HG03457 (cell line): ENCODE measurements at regions not wholly inside any gene's neighbourhood (a gene's known extent, or its start where the extent isn't known, plus 50 kb on each side); places are given as distances from the start of the nearest gene placed in this dataset.

Experiments
- ATAC-seq: cut with Tn5 transposase; IDR thresholded peaks from one replicate; pipeline ENCODE4 v1.9.1; 2021; ENCODE audit warnings: moderate number of reproducible peaks; ENCODE audit not compliant: unreplicated experiment

GRCh38 chr16:13392341-13392740 lies 490.9 kb downstream of the SHISA9 start:
- ATAC-seq: no peak

- no peak for ATAC-seq
Measured at GRCh38 chr16:13393816-13394215, 492.4 kb downstream of the SHISA9 start.

GRCh38 chr16:13394488-13394887 lies 493.1 kb downstream of the SHISA9 start:
- ATAC-seq: no peak

GRCh38 chr16:13397126-13397525 lies 495.7 kb downstream of the SHISA9 start:
- no peak for ATAC-seq

GRCh38 chr16:13401641-13402040 lies 500.2 kb downstream of the SHISA9 start:
- ATAC-seq: no peak

GRCh38 chr16:13402601-13403000 lies 501.2 kb downstream of the SHISA9 start:
- no peak for ATAC-seq

GRCh38 chr16:13403326-13403725 lies 501.9 kb downstream of the SHISA9 start:
- ATAC-seq: no peak

- no peak for ATAC-seq
Measured at GRCh38 chr16:13414154-13414553, 505.8 kb upstream of the ERCC4 start.

- ATAC-seq: no peak
Measured at GRCh38 chr16:13419589-13419988, 500.4 kb upstream of the ERCC4 start.

- ATAC-seq: no peak
Measured at GRCh38 chr16:13421726-13422125, 498.2 kb upstream of the ERCC4 start.

- no peak for ATAC-seq
Measured at GRCh38 chr16:13425836-13426235, 494.1 kb upstream of the ERCC4 start.

- no peak for ATAC-seq
Measured at GRCh38 chr16:13426269-13426668, 493.7 kb upstream of the ERCC4 start.

- ATAC-seq: no peak
Measured at GRCh38 chr16:13426736-13427135, 493.2 kb upstream of the ERCC4 start.

GRCh38 chr16:13427943-13428342 lies 492.0 kb upstream of the ERCC4 start:
- ATAC-seq: no peak

- no peak for ATAC-seq
Measured at GRCh38 chr16:13429416-13429815, 490.5 kb upstream of the ERCC4 start.

GRCh38 chr16:13435415-13435814 lies 484.5 kb upstream of the ERCC4 start:
- no peak for ATAC-seq

- no peak for ATAC-seq
Measured at GRCh38 chr16:13435873-13436474, 484.0 kb upstream of the ERCC4 start.

- peak; percentile 79 for ATAC-seq
Measured at GRCh38 chr16:13436641-13437412, 483.1 kb upstream of the ERCC4 start.

- ATAC-seq: no peak
Measured at GRCh38 chr16:13437413-13437795, 482.6 kb upstream of the ERCC4 start.

- no peak for ATAC-seq
Measured at GRCh38 chr16:13438064-13438463, 481.9 kb upstream of the ERCC4 start.

GRCh38 chr16:13439766-13440165 lies 480.2 kb upstream of the ERCC4 start:
- no peak for ATAC-seq

- no peak for ATAC-seq
Measured at GRCh38 chr16:13441675-13442074, 478.3 kb upstream of the ERCC4 start.

GRCh38 chr16:13448346-13448745 lies 471.6 kb upstream of the ERCC4 start:
- no peak for ATAC-seq
